ENCODE measurements at regions not wholly inside any gene's neighbourhood (a gene's known extent, or its start where the extent isn't known, plus 50 kb on each side); places are given as distances from the start of the nearest gene placed in this dataset.

DNA sequence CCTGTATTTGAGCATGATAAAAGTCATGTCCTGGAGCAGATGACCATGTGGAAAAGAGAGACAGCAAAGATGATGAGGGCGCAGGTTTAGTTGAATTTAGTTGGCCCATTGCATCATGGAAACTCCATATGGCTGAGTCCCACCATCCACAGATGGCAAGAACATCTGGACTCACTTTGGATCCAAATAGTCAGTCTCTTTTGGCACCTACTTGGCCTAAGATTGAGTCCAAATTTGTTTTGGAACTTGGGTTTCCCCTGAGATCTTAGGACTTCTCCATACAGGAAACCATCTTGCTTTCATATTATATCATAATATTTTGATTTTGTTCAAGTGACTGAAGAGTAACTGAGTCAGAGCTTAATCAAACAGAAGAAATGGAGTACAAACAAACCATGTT lies 217.5 kb downstream of the DRD1 start:
- no peaks in the 10 kb centered on the region for H3K36me3 Mint-ChIP-seq (ENCODE audit: insufficient read depth, unreplicated experiment)
- intact Hi-C loops (cut with micrococcal nuclease; ENCODE audit: unreplicated experiment), result no loop called here
- POLR2A ChIA-PET, result no interaction called here

DNA sequence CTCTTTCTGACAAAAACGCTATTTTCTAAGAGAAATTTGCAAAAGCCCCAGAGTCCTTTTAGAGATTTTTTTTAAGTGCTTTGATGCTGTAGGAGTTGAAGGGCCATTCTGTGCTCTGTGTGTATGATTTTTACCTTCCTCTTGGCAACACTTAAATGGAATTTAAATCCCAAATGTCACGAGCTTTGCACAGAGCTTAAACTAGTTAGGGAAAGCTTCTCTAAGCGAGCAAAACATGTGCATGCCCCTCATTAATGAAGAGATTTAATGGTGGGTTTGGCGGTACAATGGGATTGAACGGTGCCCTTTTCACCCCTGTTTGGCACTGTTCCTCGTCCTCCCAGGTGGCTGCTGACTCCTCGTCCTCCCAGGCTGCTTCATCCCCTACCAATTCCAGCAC lies 220.7 kb downstream of the DRD1 start:
- ChIA-PET POLR2A (no interaction called here), CTCF (no interaction called here)
- H3K4me1 Mint-ChIP-seq (ENCODE audit: low read depth, unreplicated experiment), result peaks cover 8% of the 10 kb centered on the region
- Histone ChIP-seq H3K36me3 (ENCODE audit: control insufficient read depth, insufficient read depth, low read length) (no peaks in the 10 kb centered on the region), H3K9me3 (no peaks in the 10 kb centered on the region), H3K4me3 (ENCODE audit: low read depth, low read length) (no peak overlapping the region), H3K27me3 (replicated peaks; ENCODE audit: control insufficient read depth, insufficient read depth, low read length) (no peaks in the 10 kb centered on the region), H3K4me1 (no peaks in the 10 kb centered on the region)
- H3K4me3 Mint-ChIP-seq (ENCODE audit: unreplicated experiment), result no peak overlapping the region
- TF ChIP-seq, protein P1, sequence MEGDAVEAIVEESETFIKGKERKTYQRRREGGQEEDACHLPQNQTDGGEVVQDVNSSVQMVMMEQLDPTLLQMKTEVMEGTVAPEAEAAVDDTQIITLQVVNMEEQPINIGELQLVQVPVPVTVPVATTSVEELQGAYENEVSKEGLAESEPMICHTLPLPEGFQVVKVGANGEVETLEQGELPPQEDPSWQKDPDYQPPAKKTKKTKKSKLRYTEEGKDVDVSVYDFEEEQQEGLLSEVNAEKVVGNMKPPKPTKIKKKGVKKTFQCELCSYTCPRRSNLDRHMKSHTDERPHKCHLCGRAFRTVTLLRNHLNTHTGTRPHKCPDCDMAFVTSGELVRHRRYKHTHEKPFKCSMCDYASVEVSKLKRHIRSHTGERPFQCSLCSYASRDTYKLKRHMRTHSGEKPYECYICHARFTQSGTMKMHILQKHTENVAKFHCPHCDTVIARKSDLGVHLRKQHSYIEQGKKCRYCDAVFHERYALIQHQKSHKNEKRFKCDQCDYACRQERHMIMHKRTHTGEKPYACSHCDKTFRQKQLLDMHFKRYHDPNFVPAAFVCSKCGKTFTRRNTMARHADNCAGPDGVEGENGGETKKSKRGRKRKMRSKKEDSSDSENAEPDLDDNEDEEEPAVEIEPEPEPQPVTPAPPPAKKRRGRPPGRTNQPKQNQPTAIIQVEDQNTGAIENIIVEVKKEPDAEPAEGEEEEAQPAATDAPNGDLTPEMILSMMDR (IDR thresholded peaks at IDR 0.05; ENCODE audit: insufficient read depth in 1 of 2, low read depth in 1 of 2, low read length in 1 of 2, severe bottlenecking in 1 of 2, unreplicated experiment in 1 of 2), result no peak
- DNase-seq, result no peak
- peaks cover 6% of the 10 kb centered on the region for H3K27me3 Mint-ChIP-seq (ENCODE audit: insufficient read depth, unreplicated experiment)
- H3K9me3 Mint-ChIP-seq (ENCODE audit: unreplicated experiment), result no peaks in the 10 kb centered on the region
- intact Hi-C loops (cut with micrococcal nuclease; ENCODE audit: unreplicated experiment), result no loop called here
- H3K36me3 Mint-ChIP-seq (ENCODE audit: insufficient read depth, unreplicated experiment), result no peaks in the 10 kb centered on the region
- no peak overlapping the region for H3K27ac Mint-ChIP-seq (ENCODE audit: unreplicated experiment)
- no TSS peak for BruUV-seq (replicated peaks)

More for the DNA sequence above, 217.5 kb downstream of the DRD1 start:
- no peaks in the 10 kb centered on the region for H3K36me3 ChIP-seq (ENCODE audit: control insufficient read depth, insufficient read depth, low read length)
- no peak overlapping the region for H3K27ac Mint-ChIP-seq (ENCODE audit: unreplicated experiment)
- H3K4me1 ChIP-seq, result no peaks in the 10 kb centered on the region
- peaks cover 6% of the 10 kb centered on the region for H3K27me3 Mint-ChIP-seq (ENCODE audit: insufficient read depth, unreplicated experiment)
- no peak for DNase-seq
- no TSS peak for BruUV-seq (replicated peaks)
- H3K4me3 ChIP-seq (ENCODE audit: low read depth, low read length), result no peak overlapping the region
- no peaks in the 10 kb centered on the region for H3K27me3 ChIP-seq (replicated peaks; ENCODE audit: control insufficient read depth, insufficient read depth, low read length)
- H3K4me1 Mint-ChIP-seq (ENCODE audit: low read depth, unreplicated experiment), result no peaks in the 10 kb centered on the region
- no peak overlapping the region for H3K4me3 Mint-ChIP-seq (ENCODE audit: unreplicated experiment)
- no peaks in the 10 kb centered on the region for H3K9me3 ChIP-seq
- TF ChIP-seq, protein P1 (IDR thresholded peaks at IDR 0.05; ENCODE audit: insufficient read depth in 1 of 2, low read depth in 1 of 2, low read length in 1 of 2, severe bottlenecking in 1 of 2, unreplicated experiment in 1 of 2), result no peak
- CTCF ChIA-PET, result no interaction called here
- H3K9me3 Mint-ChIP-seq (ENCODE audit: unreplicated experiment), result no peaks in the 10 kb centered on the region

DNA sequence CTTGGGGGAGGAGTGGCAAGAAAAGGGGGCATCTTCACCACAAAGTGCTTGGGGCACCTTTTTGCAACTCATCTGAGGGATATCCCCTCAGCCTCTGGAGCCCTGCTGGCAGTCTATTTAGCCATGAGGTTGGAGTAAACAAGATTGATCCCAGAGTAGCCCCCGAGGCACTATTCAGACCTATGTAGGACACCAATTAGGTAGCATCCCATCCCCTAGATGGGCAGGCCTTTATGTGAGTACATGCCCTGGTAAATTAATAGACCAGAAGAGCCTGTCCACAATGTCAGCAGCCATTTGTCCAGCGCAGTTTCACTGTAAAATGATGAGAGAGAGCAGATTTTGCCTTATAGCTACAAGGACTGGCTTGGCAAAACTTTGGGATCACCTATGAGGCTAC lies 221.4 kb downstream of the DRD1 start:
- intact Hi-C loops (cut with micrococcal nuclease; ENCODE audit: unreplicated experiment), result no loop called here
- H3K4me3 Mint-ChIP-seq (ENCODE audit: unreplicated experiment), result no peak overlapping the region
- Histone ChIP-seq H3K4me1 (no peaks in the 10 kb centered on the region), H3K27me3 (replicated peaks; ENCODE audit: control insufficient read depth, insufficient read depth, low read length) (no peaks in the 10 kb centered on the region), H3K4me3 (ENCODE audit: low read depth, low read length) (no peak overlapping the region), H3K36me3 (ENCODE audit: control insufficient read depth, insufficient read depth, low read length) (no peaks in the 10 kb centered on the region), H3K9me3 (no peaks in the 10 kb centered on the region)
- ChIA-PET CTCF (no interaction called here), POLR2A (no interaction called here)
- DNase-seq, result no peak
- no peak overlapping the region for H3K27ac Mint-ChIP-seq (ENCODE audit: unreplicated experiment)
- BruUV-seq (replicated peaks), result no TSS peak
- H3K4me1 Mint-ChIP-seq (ENCODE audit: low read depth, unreplicated experiment), result peaks cover 8% of the 10 kb centered on the region
- no peaks in the 10 kb centered on the region for H3K9me3 Mint-ChIP-seq (ENCODE audit: unreplicated experiment)
- peaks cover 6% of the 10 kb centered on the region for H3K27me3 Mint-ChIP-seq (ENCODE audit: insufficient read depth, unreplicated experiment)
- H3K36me3 Mint-ChIP-seq (ENCODE audit: insufficient read depth, unreplicated experiment), result no peaks in the 10 kb centered on the region
- TF ChIP-seq, protein P1 (IDR thresholded peaks at IDR 0.05; ENCODE audit: insufficient read depth in 1 of 2, low read depth in 1 of 2, low read length in 1 of 2, severe bottlenecking in 1 of 2, unreplicated experiment in 1 of 2), result no peak
